Spleen (tissue), 7 donors: ENCODE measurements at regions not wholly inside any gene's neighbourhood (a gene's known extent, or its start where the extent isn't known, plus 50 kb on each side); places are given as distances from the start of the nearest gene placed in this dataset.

Source experiments
- CTCF ChIP-seq, 11 experiments: fragments of 200-600 bp in 7 of 11; fragments of 450-650 bp in 4 of 11; sonication (generic) in 4 of 11; IDR thresholded peaks in 8 of 11; conservative IDR thresholded peaks in 3 of 11; 1 replicate in 7 of 11; 2 replicates in 4 of 11; pipeline versions ENCODE4 v1.4.0 to v1.8.0; 2016 to 2021; ENCODE audit warnings: antibody characterized with exemption in 11 of 11, inconsistent platforms in 4 of 11, mild to moderate bottlenecking in 1 of 11
- POLR2A ChIP-seq, 3 donors: fragments of 450-650 bp; IDR thresholded peaks; one replicate each; pipeline ENCODE4 v1.5.1; 2017; ENCODE audit warnings: antibody characterized with exemption in 3 of 3, mild to moderate bottlenecking in 1 of 3
- POLR2AphosphoS5 ChIP-seq, 3 donors: sonication (generic); formaldehyde crosslinking; IDR thresholded peaks; one replicate each; pipeline ENCODE4 v1.5.1; 2017; ENCODE audit warnings: antibody characterized with exemption in 3 of 3
- donor health status: DM: no; HTN: no; CAD: no; lungs with moderate emphysema.
- donor health status: DM: no; HTN: no; CAD: no.
- donor health status: DM: no; HTN: no; CAD: no.

DNA sequence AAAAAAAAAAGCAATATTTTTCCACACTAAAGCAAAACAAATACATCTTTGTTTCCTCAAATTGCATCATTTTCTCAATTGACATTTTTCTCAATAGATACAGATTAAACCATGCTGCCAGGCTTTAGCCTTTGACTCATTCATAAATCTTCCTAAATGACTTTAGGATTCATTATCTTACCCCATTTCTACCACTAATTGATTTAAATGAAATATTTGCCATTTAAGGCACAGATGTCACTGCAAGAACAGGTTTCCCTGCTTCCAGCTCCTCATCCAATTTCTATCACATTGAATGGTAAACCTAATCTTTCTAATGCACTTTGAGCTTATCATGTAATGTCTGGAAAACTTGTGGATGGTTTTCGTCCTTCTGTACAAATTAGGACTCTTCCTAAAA, 298.7 kb downstream of the RPL10L start:
- TF ChIP-seq POLR2AphosphoS5 (IDR thresholded peaks at IDR 0.05) (no peak), POLR2A (IDR thresholded peaks at IDR 0.05) (no peak), CTCF (IDR thresholded peaks at IDR 0.05 in 8 of 11, conservative IDR thresholded peaks at IDR 0.05 in 3 of 11) (no peak)
